Thymus (tissue), 11 donors: ENCODE measurements at regions not wholly inside any gene's neighbourhood (a gene's known extent, or its start where the extent isn't known, plus 50 kb on each side); places are given as distances from the start of the nearest gene placed in this dataset.
"Not testable (repeated sequence)": the region's sequence is repeated elsewhere in the genome, so short reads cannot be mapped to it uniquely, and the experiment has no call there.

Source experiments
- DNase-seq, 9 donors: peaks; one replicate each; pipeline ENCODE4 v3.0.0-alpha.2; 2013; ENCODE audit warnings: low spot score in 9 of 9, low read depth in 6 of 9, missing footprints in 1 of 9
- H3K27ac ChIP-seq, 2 donors: one replicate each; pipeline ENCODE4 v1.5.1; 2013; ENCODE audit warnings: control low read depth in 1 of 2, low read depth in 1 of 2, low read length in 1 of 2, mild to moderate bottlenecking in 1 of 2, moderate library complexity in 1 of 2
- H3K27me3 ChIP-seq, 2 donors: one replicate each; pipeline ENCODE4 v1.5.1; 2013; ENCODE audit warnings: low read length in 1 of 2; ENCODE audit not compliant: control insufficient read depth in 2 of 2, insufficient read depth in 1 of 2
- H3K36me3 ChIP-seq, 2 donors: one replicate each; pipeline ENCODE4 v1.5.1; 2013; ENCODE audit warnings: low read length in 1 of 2, mild to moderate bottlenecking in 1 of 2, moderate library complexity in 1 of 2; ENCODE audit not compliant: control insufficient read depth in 2 of 2, insufficient read depth in 2 of 2
- H3K4me1 ChIP-seq, 2 donors: one replicate each; pipeline ENCODE4 v1.5.1; 2013; ENCODE audit warnings: low read length in 2 of 2; ENCODE audit not compliant: control insufficient read depth in 2 of 2, insufficient read depth in 2 of 2
- H3K4me3 ChIP-seq, 2 donors: one replicate each; pipeline ENCODE4 v1.5.1; 2013; ENCODE audit warnings: low read length in 2 of 2, control low read depth in 1 of 2, mild to moderate bottlenecking in 1 of 2
- H3K9me3 ChIP-seq, 2 donors: one replicate each; pipeline ENCODE4 v1.5.1; 2013; ENCODE audit warnings: low read length in 1 of 2, mild to moderate bottlenecking in 1 of 2; ENCODE audit not compliant: control insufficient read depth in 2 of 2, insufficient read depth in 1 of 2
- WGBS: extraction: QIAGEN DNeasy Blood & Tissue Kit; methylation state at CpG from one replicate; pipeline ENCODE4 v1.1.7; 2013; 5-methylcytosine and 5-hydroxymethylcytosine counted together
- donor health status: healthy.

DNA sequence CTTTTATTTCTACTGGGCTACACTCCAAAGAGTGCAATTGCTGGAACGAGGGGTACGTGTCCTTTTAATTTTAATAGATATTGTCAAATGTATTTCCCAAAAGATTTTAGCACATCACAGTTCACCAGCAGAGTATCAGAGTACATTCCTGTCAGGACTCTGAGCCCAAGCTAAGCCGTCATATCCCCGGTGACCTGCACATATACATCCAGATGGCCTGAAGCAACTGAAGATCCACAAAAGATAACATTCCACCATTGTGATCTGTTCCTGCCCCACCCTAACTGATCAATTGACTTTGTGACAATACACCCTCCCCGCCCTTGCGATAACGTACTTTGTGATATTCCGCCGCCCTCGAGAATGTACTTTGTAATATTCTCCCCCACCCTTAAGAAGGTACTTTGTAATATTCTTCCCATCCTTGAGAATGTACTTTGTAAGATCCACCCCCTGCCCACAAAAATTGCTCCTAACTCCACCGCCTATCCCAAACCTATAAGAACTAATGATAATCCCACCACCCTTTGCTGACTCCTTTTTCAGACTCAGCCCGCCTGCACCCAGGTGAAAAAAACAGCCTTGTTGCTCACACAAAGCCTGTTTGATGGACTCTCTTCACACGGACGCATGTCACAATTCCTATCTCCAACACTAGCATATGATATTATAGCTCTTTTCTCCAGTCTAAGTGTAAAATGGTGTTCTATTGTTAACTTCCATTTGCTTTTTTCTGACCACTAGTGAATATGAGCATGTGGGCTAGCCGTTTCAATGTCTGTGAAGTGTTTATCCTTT, 93.6 kb downstream of the CCDC71L start:
- not testable (repeated sequence) for H3K4me3 ChIP-seq

GRCh38 chr7:106566672-106567071, 94.3 kb downstream of the CCDC71L start:
- H3K27me3 ChIP-seq, result no peaks in the 10 kb centered on the region
- H3K27ac ChIP-seq, result no peak overlapping the region
- H3K4me3 ChIP-seq, result no peak overlapping the region
- WGBS, result 91% methylated on average over 2 of the region's 2 CpGs
- DNase-seq, result no peak
- H3K4me1 ChIP-seq, result peaks cover 0 to 3% of the 10 kb centered on the region in 2 donors
- H3K36me3 ChIP-seq, result no peaks in the 10 kb centered on the region
- H3K9me3 ChIP-seq, result no peaks in the 10 kb centered on the region

More for the DNA sequence above, 93.6 kb downstream of the CCDC71L start:
- not testable (repeated sequence) for DNase-seq, H3K4me1 ChIP-seq, H3K36me3 ChIP-seq, H3K27me3 ChIP-seq, H3K9me3 ChIP-seq, H3K27ac ChIP-seq
- 90% methylated on average over 15 of the region's 15 CpGs for WGBS

DNA sequence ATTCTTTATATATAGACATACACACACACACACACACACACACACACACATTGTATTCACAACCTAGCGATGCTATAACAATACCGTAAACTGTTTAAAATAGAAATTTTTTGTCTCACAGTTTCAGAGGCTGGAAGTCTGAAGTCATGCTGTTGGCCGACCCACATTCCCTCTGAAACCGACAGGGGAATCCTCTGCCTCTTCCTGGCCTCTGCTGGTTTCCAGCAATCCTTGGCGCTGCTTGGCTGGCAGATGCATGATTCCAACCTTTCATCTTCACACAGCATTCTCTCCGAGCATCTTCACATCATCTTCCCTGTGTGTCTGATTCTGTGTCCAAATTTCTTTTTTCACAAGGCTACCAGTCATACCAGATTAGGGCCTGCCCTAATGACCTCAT, 94.8 kb downstream of the CCDC71L start:
- H3K4me3 ChIP-seq, result no peak overlapping the region
- 81% methylated on average over 6 of the region's 6 CpGs for WGBS
- H3K9me3 ChIP-seq, result no peaks in the 10 kb centered on the region
- no peaks in the 10 kb centered on the region for H3K27me3 ChIP-seq
- H3K27ac ChIP-seq, result no peak overlapping the region
- DNase-seq, result no peak
- H3K4me1 ChIP-seq, result peaks cover 0 to 3% of the 10 kb centered on the region in 2 donors
- H3K36me3 ChIP-seq, result no peaks in the 10 kb centered on the region

DNA sequence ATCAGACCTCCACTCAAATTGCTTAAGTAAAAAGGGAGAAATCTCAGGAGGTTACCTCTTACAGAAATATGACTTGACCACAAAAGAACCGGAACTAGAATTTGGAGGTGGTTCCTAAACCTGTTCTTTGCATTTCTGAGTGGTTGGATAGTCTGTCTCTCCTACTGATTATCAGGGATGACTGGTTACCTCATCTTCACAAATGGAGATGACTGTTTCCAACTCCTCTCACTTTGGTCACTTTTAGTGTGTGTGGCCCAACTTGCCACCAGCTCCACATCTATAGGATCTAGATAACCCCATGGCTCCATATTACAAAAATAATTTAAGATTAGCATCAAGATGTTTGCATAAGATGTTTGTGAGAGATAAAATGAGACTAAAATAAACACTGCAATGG, 95.5 kb downstream of the CCDC71L start:
- H3K9me3 ChIP-seq, result no peaks in the 10 kb centered on the region
- no peaks in the 10 kb centered on the region for H3K4me1 ChIP-seq
- no peaks in the 10 kb centered on the region for H3K36me3 ChIP-seq
- H3K27ac ChIP-seq, result no peak overlapping the region
- no peak overlapping the region for H3K4me3 ChIP-seq
- H3K27me3 ChIP-seq, result no peaks in the 10 kb centered on the region
- WGBS, result 95% methylated on average over 1 of the region's 1 CpG
- DNase-seq, result no peak

- no peak for DNase-seq
- Histone ChIP-seq H3K4me1 (peaks cover 0 to 8% of the 10 kb centered on the region in 2 donors), H3K9me3 (peaks cover 0 to 5% of the 10 kb centered on the region in 2 donors), H3K27me3 (no peaks in the 10 kb centered on the region), H3K27ac (no peak overlapping the region), H3K4me3 (no peak overlapping the region), H3K36me3 (no peaks in the 10 kb centered on the region)
- WGBS, result 95% methylated on average over 3 of the region's 3 CpGs
Observed at GRCh38 chr7:106563466-106564150, 97.3 kb downstream of the CCDC71L start.

DNA sequence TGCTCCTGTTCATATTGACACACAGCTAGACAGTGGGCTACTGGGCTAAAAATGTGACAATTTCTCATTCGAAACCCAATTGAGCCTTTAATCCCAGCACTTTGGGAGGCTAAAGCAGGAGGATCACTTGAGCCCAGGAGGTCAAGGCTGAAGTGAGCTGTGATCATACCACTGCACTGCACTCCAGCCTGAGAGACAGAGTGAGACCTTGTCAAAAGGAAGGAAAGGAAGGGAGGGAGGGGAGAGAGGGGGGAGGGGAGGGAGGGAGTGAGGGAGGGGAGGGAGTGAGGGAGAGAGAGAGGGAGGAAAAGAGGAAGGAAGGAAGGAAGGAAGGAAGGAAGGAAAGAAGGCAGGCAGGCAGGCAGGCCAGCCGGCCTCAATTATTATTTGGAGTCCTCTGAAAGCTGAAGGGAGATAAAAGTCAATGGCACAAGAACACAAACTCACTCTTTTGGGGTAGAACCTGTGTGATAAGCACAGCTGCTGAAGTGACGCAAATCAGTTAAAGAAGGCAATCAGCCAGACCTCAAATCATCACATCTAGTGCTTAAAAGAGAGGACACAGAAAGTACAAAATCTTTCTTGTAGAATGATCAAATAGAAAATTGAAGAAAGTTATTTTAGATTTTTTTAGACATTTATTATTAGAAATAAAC, 98.1 kb downstream of the CCDC71L start:
- Histone ChIP-seq H3K4me1 (peaks cover 0 to 8% of the 10 kb centered on the region in 2 donors), H3K27me3 (no peaks in the 10 kb centered on the region), H3K4me3 (no peak overlapping the region), H3K36me3 (no peaks in the 10 kb centered on the region), H3K27ac (no peak overlapping the region), H3K9me3 (peaks cover 0 to 5% of the 10 kb centered on the region in 2 donors)
- 73% methylated on average over 3 of the region's 3 CpGs for WGBS
- DNase-seq, result no peak

GRCh38 chr7:106561666-106562411, 99.1 kb downstream of the CCDC71L start:
- H3K27me3 ChIP-seq, result no peaks in the 10 kb centered on the region
- H3K4me3 ChIP-seq, result no peak overlapping the region
- H3K27ac ChIP-seq, result no peak overlapping the region
- DNase-seq, result no peak
- WGBS, result 96% methylated on average over 4 of the region's 4 CpGs
- H3K4me1 ChIP-seq, result peaks cover 0 to 8% of the 10 kb centered on the region in 2 donors
- H3K9me3 ChIP-seq, result peaks cover 0 to 5% of the 10 kb centered on the region in 2 donors
- no peaks in the 10 kb centered on the region for H3K36me3 ChIP-seq

DNA sequence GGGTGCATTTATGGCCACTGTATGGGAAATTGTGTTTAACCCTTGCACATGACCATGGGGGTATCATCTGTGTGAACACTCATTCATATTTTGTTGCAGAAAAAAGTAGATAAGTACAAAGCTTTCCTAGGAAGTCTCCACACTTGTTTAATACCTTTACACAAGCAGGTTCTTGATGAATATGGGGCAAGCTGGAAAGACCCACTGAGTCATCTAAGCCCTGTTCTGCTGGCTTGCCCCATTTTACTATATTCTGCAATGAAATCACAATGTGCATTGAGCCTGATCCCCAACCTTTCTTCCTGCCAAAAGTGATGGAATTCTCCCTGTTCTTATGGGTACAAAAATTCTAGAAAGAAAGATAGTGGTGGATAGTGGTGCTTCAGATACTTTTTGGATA, 99.8 kb downstream of the CCDC71L start:
- Histone ChIP-seq H3K4me1 (peaks cover 0 to 8% of the 10 kb centered on the region in 2 donors), H3K27me3 (no peaks in the 10 kb centered on the region), H3K4me3 (no peak overlapping the region), H3K27ac (no peak overlapping the region), H3K9me3 (peaks cover 0 to 5% of the 10 kb centered on the region in 2 donors), H3K36me3 (no peaks in the 10 kb centered on the region)
- DNase-seq, result no peak
